D721Med (cell line): ENCODE measurements at regions not wholly inside any gene's neighbourhood (a gene's known extent, or its start where the extent isn't known, plus 50 kb on each side); places are given as distances from the start of the nearest gene placed in this dataset.

Experiments used
- DNase-seq: peaks from one replicate; pipeline ENCODE4 v3.0.0; 2011; ENCODE audit warnings: low spot score; ENCODE audit not compliant: insufficient read length
- FAIRE-seq: peaks from 2 replicates; lab custom pipeline; 2011; peaks lifted over from hg19 to GRCh38; lab: Jason Lieb, UNC
- CTCF ChIP-seq: IDR thresholded peaks from 2 replicates; pipeline ENCODE4 v1.5.1; 2012; ENCODE audit warnings: mild to moderate bottlenecking, control low read depth; ENCODE audit not compliant: insufficient read depth; ENCODE audit errors: missing control alignments

- FAIRE-seq (no peak), DNase-seq (no peak)
- no peak for TF ChIP-seq CTCF
These were observed 265.4 kb downstream of the THBS2 start for GRCh38 chr6:168988280-168988679.

- DNase-seq (no peak), FAIRE-seq (no peak)
- TF ChIP-seq CTCF: no peak
These were observed 267.9 kb downstream of the THBS2 start for GRCh38 chr6:168985705-168986104.

- no peak for TF ChIP-seq CTCF
- DNase-seq: no peak
- no peak for FAIRE-seq
These were observed 269.7 kb downstream of the THBS2 start for GRCh38 chr6:168983925-168984324.

GRCh38 chr6:168981187-168981586, 272.5 kb downstream of the THBS2 start:
- DNase-seq (no peak), FAIRE-seq (no peak)
- TF ChIP-seq CTCF: no peak

- FAIRE-seq: no peak
- TF ChIP-seq CTCF: no peak
- DNase-seq: no peak
These were observed 274.4 kb downstream of the THBS2 start for GRCh38 chr6:168979254-168979653.

GRCh38 chr6:168972128-168972527, 281.5 kb downstream of the THBS2 start:
- TF ChIP-seq CTCF: no peak
- no peak for FAIRE-seq
- no peak for DNase-seq

GRCh38 chr6:168971549-168971948, 282.1 kb downstream of the THBS2 start:
- TF ChIP-seq CTCF: no peak
- FAIRE-seq: no peak
- DNase-seq: no peak
